DND-41 (cell line): ENCODE measurements at regions not wholly inside any gene's neighbourhood (a gene's known extent, or its start where the extent isn't known, plus 50 kb on each side); places are given as distances from the start of the nearest gene placed in this dataset.

Source experiments
- CTCF ChIP-seq: IDR thresholded peaks from 2 replicates; pipeline ENCODE4 v1.5.1; 2012; ENCODE audit warnings: borderline replicate concordance, low read length, moderate library complexity, mild to moderate bottlenecking; ENCODE audit not compliant: poor library complexity, severe bottlenecking; ENCODE audit errors: extremely low read depth
- EZH2 ChIP-seq: IDR thresholded peaks from 3 replicates; pipeline ENCODE4 v1.6.1; 2012; ENCODE audit warnings: borderline replicate concordance, low read depth, mild to moderate bottlenecking, moderate library complexity, low read length, inconsistent platforms; ENCODE audit not compliant: severe bottlenecking

- TF ChIP-seq CTCF (no peak), EZH2 (no peak)
These were observed 106.8 kb upstream of the FBXL7 start for GRCh38 chr5:15393146-15393545.
